AG04449 (cell line): ENCODE measurements at regions not wholly inside any gene's neighbourhood (a gene's known extent, or its start where the extent isn't known, plus 50 kb on each side); places are given as distances from the start of the nearest gene placed in this dataset.

ENCODE experiments used
- CTCF ChIA-PET: fragments of 350-600 bp; formaldehyde crosslinking; extraction: SDS; loops from one replicate; lab custom pipeline; 2021; ENCODE audit warnings: antibody characterized with exemption; lab: Yijun Ruan, JAX
- POLR2A ChIA-PET: fragments of 400-600, 350-600 bp; formaldehyde crosslinking; extraction: SDS; loops from one replicate; lab custom pipeline; 2020; ENCODE audit warnings: antibody characterized with exemption, inconsistent platforms; lab: Yijun Ruan, JAX
- DNase-seq: peaks from one replicate; pipeline ENCODE4 v3.0.0-alpha.2; 2010; ENCODE audit warnings: low read depth, low spot score
- H3K4me3 ChIP-seq: 2 replicates; pipeline ENCODE4 v1.5.1; 2011; ENCODE audit warnings: low read depth, mild to moderate bottlenecking, control low read depth, low read length
- TF ChIP-seq, protein P1 (sequence below): IDR thresholded peaks from one replicate; pipeline ENCODE4 v1.5.1; 2011; ENCODE audit warnings: mild to moderate bottlenecking, moderate library complexity, low read length, control low read depth, inconsistent platforms; ENCODE audit not compliant: insufficient read depth; ENCODE audit errors: missing control alignments

GRCh38 chr9:79512251-79512650, 59.5 kb upstream of the TLE4 start:
- POLR2A ChIA-PET = no interaction called here
- CTCF ChIA-PET = interaction anchor here (0.8 kb wide), 1 partner anchor 376 kb away, joined by 3 read pairs; no protein-coding TSS in a partner anchor
- DNase-seq = no peak
- TF ChIP-seq, protein P1, sequence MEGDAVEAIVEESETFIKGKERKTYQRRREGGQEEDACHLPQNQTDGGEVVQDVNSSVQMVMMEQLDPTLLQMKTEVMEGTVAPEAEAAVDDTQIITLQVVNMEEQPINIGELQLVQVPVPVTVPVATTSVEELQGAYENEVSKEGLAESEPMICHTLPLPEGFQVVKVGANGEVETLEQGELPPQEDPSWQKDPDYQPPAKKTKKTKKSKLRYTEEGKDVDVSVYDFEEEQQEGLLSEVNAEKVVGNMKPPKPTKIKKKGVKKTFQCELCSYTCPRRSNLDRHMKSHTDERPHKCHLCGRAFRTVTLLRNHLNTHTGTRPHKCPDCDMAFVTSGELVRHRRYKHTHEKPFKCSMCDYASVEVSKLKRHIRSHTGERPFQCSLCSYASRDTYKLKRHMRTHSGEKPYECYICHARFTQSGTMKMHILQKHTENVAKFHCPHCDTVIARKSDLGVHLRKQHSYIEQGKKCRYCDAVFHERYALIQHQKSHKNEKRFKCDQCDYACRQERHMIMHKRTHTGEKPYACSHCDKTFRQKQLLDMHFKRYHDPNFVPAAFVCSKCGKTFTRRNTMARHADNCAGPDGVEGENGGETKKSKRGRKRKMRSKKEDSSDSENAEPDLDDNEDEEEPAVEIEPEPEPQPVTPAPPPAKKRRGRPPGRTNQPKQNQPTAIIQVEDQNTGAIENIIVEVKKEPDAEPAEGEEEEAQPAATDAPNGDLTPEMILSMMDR = no peak
- no peak overlapping the region for H3K4me3 ChIP-seq
